ENCODE measurements at regions not wholly inside any gene's neighbourhood (a gene's known extent, or its start where the extent isn't known, plus 50 kb on each side); places are given as distances from the start of the nearest gene placed in this dataset.

GRCh38 chr5:18829539-18829938 is 1158.5 kb downstream of the CDH18 start:
- DNase-seq, result no peak

GRCh38 chr5:18850216-18850615 is 1137.8 kb downstream of the CDH18 start:
- no peak for DNase-seq

- no peak for DNase-seq
These were observed 1115.0 kb downstream of the CDH18 start for GRCh38 chr5:18872978-18873377.

- DNase-seq, result no peak
These were observed 1111.4 kb downstream of the CDH18 start for GRCh38 chr5:18876565-18876964.

GRCh38 chr5:18881615-18882014 is 1106.4 kb downstream of the CDH18 start:
- no peak for DNase-seq

DNA sequence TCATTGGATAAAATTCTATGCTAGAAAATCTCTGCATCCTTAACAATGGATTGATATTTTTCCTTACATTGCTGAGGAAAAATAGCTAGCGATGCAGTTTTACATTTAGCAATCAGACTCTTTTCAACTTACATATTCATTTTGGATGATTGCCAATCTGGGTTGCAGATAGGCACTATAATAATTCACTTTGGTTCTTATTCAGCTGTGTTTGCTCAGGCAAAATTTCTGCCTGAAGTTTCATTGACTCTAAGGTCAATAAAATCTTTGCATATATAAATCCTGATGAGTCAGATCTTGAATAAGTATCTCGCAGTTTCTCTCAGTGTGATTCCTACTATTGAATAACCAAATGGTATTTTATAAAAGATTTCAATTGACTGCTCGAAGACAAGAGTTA is 1105.8 kb downstream of the CDH18 start:
- no peak for DNase-seq

DNA sequence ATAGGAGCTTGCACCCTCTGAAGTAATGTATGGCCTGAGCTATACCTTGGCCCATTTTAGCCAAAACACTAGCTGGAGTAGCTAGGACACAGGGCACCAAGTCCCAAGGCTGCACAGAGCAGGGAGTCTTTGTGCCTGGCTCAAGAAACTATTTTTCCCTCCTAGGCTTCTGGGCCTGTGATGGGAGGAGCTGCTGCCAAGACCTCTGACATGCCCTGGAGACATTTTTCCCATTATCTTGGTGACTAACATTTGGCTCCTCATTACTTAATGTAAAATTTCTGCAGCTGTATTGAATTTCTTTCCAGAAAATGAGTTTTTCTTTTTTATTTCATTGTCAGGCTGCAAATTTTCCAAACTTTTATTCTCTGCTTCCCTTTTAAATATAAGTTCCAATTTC is 1099.2 kb downstream of the CDH18 start:
- no peak for DNase-seq

DNA sequence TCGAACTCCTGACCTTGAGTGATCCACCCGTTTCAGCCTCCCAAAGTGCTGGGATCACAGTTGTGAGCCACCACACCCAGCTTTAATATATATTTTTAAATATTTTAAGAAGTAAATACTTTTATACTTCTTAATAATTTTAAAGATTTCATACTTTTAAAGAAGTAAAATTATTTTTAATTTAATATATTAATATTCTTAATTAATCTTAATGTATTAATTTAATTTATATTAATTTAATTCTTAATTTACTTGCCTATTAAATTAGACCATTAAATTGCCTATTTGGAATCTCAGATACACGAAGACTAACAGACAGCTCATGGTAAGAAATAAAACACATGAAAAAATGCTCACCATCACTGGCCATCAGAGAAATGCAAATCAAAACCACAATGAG is 1087.4 kb downstream of the CDH18 start:
- DNase-seq, result no peak

- DNase-seq, result no peak
These were observed 1067.0 kb downstream of the CDH18 start for GRCh38 chr5:18920966-18921365.

- no peak for DNase-seq
These were observed 1055.9 kb downstream of the CDH18 start for GRCh38 chr5:18932081-18932480.

DNA sequence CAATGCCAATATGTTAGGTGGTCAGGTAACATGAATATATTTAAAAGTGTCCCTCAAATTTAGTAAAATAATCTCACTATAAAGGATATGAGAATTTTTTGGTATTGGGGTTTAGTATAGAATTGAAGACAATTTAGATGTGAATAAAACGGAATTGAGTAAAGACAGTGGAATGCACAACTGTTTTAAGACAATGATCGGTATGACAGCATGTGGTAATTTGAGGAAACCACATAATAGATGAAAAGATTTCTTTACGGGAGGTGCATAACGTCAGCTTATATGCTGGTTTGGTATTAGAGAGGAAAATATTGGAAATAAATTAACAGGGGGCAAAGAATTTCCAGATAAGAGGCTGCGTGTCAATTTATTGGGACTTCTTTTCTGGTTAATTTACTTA is 1043.2 kb downstream of the CDH18 start:
- peak; percentile 3 for DNase-seq

DNA sequence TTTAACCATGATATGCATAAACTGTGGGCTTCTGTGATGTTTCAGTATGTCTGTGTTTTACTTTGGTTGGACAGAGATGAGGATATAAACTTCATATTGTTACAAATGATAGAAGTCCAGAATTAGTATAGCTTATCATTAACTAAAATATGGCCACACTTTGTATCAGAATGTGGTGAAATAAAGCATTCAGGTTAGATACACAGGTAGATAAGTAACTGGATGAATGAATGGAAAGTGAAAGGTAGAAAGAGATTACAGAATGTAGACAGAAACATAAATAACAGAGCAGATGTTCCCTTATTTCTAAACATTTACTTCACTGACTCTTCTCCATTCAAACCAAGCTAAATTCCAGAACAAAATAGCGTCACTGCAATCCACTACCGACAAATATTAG is 1033.8 kb downstream of the CDH18 start:
- DNase-seq, result no peak

DNA sequence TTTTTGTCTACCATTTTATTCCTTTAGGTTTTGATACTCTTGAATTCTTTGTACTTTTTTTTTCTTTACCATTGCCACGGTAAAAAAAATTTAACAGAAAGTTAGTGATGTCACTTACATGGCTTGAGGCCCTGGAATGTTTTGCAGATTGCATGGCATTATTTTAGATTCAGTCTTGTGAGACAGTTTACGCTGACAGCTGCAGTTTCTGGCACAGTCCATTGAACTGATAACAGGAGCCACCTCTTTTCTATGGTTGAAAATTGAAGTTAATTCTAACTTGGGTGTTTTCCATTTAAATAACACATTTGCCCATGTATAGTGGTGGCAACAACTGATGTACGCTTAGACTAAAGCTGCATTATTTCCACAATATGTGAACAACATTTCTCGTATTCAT is 1028.5 kb downstream of the CDH18 start:
- no peak for DNase-seq

- DNase-seq, result no peak
These were observed 1026.8 kb downstream of the CDH18 start for GRCh38 chr5:18961234-18961633.

DNA sequence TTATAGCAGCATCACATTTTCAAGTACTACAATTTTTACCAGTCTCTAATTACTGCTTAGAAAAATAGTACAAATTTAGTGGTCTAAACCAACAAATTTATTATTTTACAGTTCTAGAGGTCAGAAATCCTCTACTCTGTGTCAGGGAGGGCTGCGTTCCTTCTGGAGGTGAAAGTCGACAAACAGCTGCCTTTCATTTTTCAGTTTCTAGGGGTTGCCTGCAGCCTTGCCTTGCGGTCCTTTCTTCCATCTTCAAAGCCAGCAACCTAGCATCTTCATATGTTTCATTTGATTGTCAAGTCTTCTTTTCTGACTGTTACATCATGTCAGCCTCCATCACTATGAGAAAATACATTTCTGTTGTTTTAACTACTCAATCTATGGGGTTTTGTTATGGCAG is 1022.1 kb downstream of the CDH18 start:
- no peak for DNase-seq

DNA sequence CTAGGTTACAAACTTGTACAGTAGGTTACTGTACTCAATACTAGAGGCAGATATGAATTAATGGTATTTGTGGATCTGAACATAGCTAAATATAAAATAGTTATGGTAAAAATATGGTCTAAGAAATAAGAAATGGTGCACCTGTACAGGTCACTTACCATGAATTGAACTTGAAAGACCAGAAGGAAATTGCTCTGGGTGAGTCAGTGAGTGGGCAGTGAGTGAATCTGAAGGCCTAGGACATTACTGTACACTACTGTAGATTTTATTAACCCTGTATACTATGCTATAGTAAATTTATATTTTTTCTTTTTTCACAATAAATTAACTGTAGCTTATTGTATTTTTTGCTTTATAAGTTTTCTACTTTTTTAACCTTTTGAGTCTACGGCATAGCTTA is 1020.4 kb downstream of the CDH18 start:
- no peak for DNase-seq

- no peak for DNase-seq
These were observed 1019.0 kb downstream of the CDH18 start for GRCh38 chr5:18968966-18969365.

DNA sequence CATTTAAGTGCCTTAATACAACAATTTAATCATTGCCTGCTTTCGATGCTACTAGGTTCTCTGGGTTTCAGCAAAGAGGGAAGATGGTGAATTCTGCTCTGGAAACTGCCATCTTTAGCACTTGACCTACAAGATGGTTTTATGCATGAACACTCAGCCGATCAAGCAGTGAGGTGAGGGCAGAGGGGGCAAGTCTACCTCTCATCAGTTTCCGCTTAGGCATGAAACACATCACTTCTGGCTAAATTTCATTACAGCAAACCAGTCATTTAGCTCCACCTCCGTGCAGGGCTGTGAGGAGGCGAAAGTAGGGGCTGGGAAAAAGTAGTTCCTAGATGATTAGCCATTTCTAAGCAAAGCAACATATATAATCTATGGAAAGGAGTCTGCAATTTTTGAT is 1018.0 kb downstream of the CDH18 start:
- DNase-seq, result no peak

- DNase-seq, result no peak
These were observed 1015.8 kb downstream of the CDH18 start for GRCh38 chr5:18972177-18972576.

DNA sequence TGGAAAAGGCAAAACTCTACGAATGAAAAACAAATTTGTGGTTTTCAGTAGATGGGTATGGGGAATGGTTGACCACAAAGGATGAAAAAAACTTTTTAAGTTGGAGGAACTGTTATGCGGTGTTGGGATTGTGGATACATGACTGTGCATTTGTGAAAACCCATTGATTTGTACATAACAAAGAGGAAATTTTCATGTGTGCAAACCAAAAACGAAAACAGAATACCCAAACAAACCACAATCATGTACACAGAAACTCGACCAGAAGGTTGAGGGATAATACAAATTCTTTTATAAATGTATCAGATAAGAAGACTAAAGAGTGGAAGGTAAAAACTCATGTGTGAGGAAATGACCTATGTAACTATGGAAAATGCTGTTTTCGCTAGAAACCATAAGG is 1012.4 kb downstream of the CDH18 start:
- no peak for DNase-seq

DNA sequence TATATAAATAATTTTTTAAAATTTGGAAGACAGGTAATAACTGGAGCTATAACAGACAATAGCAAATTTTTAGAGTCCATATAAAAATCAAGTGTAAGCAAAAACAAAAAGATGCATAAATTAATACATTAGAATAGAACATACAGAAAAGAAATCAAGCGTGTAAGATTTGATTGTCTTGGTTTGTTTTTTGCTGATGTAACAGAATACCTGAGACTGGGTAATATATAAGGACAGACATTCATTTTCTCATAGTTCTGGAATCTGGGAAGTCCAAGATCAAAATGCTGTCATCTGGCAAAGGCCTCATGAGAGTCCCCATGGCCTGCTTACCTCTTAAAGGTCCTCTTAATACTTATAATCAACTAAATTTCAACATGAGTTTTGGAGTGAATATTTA is 1010.1 kb downstream of the CDH18 start:
- no peak for DNase-seq

- DNase-seq, result no peak
These were observed 1003.4 kb downstream of the CDH18 start for GRCh38 chr5:18984559-18985080.

DNA sequence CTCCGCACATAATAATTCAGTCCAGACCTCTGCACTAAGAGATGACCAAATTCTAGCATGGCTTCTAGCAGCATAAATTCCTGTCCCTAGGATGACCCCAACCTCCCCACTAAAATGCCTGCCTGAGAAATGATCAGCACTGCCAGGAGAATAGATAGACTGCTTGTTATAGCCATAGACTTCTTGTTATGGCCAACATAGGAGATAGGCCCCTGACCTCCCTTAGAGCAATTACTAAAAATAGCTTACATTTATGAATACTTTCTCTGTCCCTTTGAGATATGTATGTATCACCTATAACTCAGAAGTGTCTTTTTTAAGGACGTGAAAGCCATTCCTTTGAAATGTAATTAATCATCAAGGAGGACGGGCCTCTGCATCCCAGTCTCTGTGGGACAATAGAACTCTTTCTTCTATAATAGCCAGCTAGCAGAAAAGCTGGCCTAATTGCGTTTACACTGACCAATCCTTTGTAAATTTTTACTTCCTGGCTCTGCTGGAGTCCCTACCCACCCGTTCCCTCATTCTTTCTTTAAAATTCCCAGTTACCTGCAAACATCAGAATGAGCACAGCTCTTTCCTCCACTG is 1002.7 kb downstream of the CDH18 start:
- no peak for DNase-seq

GRCh38 chr5:18987101-18987500 is 1000.9 kb downstream of the CDH18 start:
- no peak for DNase-seq

DNA sequence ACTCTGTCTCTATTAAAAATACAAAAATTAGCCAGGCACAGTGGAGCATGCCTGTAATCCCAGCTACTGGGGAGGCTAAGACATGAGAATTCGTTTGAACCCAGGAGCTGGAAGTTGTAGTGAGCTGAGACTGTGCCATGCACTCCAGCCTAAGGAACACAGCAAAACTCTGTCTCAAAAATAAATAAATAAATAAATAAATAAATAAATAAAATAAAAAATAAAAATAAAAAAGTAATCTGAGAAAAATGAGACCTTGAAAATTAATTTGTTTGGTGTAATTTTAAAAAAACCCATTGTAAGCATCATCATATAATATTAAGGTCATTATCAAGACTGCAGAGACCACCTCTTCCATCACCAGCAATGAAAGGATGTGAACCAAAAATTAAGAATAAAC is 997.1 kb downstream of the CDH18 start:
- DNase-seq, result no peak

- no peak for DNase-seq
These were observed 995.7 kb downstream of the CDH18 start for GRCh38 chr5:18992264-18992663.

Measured in hematopoietic multipotent progenitor cell treated with erythropoietin and hydrocortisone succinate and interleukin-3 and kit ligand, for 6 days (in vitro differentiated cells).